SK-N-SH (cell line): ENCODE measurements at regions not wholly inside any gene's neighbourhood (a gene's known extent, or its start where the extent isn't known, plus 50 kb on each side); places are given as distances from the start of the nearest gene placed in this dataset.

Source experiments
- CTCF ChIP-seq: fragments of 200-600 bp; sonication (generic); IDR thresholded peaks from 2 replicates; pipeline ENCODE4 v1.6.1; 2017; ENCODE audit warnings: antibody characterized with exemption, mild to moderate bottlenecking, moderate library complexity
- GABPA ChIP-seq: IDR thresholded peaks from 2 replicates; pipeline ENCODE4 v1.4.0; 2012; ENCODE audit warnings: low read depth, mild to moderate bottlenecking
- JUND ChIP-seq: IDR thresholded peaks from 2 replicates; pipeline ENCODE4 v1.4.0; 2012
- RFX5 ChIP-seq: IDR thresholded peaks from 2 replicates; pipeline ENCODE4 v1.6.1; 2012; ENCODE audit warnings: mild to moderate bottlenecking, improper control_type of control experiment, low read length
- USF2 ChIP-seq: fragments of 150-350 bp; IDR thresholded peaks from 2 replicates; pipeline ENCODE4 v1.6.1; 2017; ENCODE audit warnings: antibody characterized with exemption, low read length, low read depth, borderline replicate concordance

- TF ChIP-seq USF2 (no peak), GABPA (no peak), JUND (no peak), RFX5 (no peak), CTCF (no peak)
Measured at GRCh38 chr11:43135966-43136534, 175.7 kb upstream of the API5 start.
